NOMO-1 treated with dmso at 0.1 percent for 144 hours (cell line): ENCODE measurements at regions not wholly inside any gene's neighbourhood (a gene's known extent, or its start where the extent isn't known, plus 50 kb on each side); places are given as distances from the start of the nearest gene placed in this dataset.

ENCODE experiments used
- DNase-seq: peaks from one replicate; lab custom pipeline; 2025; ENCODE audit not compliant: unreplicated experiment; lab: John Stamatoyannopoulos, UW

DNA sequence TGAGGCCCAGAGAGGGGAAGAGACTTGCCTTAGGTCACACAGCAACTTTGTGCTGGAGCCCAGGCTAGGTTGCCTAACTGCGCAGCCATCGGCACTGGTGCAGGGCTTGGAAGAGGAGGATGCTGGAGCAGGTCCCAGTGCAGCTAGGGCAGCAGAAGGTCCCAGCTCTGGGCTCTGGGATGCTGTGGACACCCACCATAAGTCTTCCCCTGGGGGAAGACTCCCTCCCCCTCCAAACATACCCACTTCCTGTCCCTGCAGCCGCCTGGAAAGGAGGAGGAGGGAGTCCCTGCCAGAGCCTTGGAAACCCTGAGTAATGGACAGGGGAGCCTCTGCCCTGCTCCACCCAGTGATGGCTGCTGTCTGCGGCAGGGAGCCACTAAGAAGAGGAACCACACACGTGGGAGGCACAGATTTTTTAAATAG lies 93.6 kb downstream of the NCR2 start:
- peak; percentile 19 for DNase-seq

DNA sequence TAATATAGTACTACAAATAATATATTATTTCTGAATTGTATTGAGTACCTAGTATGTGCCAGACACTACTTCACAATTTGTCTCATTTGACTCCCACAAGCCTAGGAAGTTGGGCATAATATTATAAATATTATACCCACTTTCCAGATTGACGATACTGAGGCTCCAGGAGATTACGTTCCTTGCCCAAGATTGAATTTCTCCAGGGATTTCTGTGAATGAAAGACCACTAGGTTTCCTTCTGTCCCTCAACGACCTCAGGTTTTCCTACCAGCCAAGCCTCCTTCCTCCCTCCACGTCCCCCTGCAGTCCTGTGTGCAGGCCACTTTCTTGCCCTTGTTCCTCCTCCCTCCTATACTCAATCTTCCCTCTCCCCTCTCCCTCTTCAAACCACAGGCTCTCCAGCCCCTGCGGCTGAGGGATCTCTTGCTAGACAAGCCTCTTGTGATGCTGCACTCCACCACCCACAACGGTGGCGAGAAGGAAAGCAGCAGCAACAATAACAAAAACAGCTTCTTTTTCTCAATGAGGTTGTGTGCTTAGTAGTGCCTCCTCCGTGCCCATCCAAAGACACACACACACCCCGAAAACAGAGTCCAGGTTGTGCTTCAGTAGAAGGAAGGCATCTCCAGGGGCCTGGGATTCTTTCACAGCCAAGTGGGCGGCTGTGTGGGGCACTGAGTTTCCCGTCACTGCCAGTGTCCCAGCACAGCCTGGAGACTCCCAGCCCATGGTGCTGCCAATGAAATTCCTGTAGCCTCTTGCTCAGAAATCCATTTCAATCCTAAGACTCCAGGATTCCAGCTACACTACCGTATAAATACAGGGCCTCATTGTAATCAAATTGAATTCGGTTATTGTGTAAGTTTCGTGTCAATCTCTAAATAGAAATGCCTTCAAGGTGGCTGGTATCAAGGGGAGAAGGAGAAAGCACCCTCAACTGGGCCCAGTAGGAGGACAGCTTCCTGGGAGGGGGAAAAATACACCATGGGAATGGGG lies 94.4 kb downstream of the NCR2 start:
- no peak for DNase-seq

DNA sequence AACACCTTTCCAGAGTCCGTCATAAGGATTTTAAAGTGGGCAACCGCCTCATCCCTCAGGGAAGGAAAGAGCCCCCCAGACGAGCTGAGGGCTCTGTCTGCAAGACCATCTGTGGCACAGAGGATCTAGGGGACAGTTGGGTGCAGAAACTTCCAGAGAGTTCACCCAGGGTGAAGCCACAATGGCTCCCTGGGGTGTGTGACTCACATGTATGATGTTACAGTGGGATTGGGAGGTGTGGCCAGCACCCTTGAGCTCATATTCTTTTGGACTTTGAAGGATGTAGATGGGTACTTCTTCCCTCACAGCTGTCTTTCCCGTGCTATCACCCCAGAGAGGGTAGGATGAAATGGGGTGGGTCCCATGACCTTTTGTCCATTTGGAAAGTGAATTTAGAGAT lies 95.5 kb downstream of the NCR2 start:
- DNase-seq = no peak

DNA sequence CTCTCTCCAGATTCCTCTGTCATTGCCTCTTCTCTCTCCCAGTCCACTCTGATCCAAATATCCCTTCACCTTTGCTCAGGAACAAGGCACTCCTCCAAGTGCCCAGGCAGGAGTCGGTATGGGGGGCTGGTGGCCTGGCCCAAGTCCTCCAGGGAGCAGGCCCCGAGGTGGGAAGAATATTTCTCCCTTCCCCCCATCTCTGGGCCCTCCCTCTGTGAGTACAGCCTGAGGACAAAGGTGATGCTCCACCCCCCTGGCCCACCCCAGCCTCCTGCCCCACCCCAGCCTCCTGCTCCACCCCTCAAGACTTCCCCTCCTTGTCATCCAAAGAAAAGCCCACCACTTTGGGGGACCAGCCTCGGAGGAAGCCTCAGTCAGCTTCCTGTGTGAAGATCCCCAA lies 96.9 kb downstream of the NCR2 start:
- no peak for DNase-seq

DNA sequence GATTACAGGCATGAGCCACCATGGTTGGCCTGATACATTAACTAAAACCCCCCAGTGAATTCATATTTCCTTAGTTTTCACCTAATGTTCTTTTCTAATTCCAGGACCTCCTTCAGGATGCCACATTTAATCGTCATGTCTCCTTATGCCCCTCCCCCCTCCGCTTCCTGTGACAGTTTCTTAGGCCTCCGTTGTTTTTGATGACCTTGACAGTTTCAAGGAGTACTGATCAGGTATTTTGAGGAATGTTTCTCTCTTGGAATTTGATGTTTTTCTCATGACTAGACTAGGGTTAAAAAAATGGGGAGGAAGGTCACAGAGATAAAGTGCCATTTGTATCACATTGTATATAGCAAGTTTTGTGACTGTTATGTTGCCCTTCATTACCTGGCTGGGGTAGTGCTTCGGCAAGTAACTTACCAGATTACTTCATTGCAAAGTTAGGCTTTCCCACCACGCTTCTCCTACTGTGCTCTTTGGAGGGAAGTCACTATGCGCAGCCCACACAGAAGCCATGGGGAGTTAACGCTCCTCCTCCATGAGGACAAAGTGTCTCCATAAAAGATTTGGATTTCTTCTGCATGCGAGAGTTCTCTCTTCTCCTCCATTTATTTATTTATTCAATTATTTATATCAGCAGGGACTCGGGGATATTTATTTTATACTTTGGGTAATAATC lies 99.5 kb downstream of the NCR2 start:
- no peak for DNase-seq

DNA sequence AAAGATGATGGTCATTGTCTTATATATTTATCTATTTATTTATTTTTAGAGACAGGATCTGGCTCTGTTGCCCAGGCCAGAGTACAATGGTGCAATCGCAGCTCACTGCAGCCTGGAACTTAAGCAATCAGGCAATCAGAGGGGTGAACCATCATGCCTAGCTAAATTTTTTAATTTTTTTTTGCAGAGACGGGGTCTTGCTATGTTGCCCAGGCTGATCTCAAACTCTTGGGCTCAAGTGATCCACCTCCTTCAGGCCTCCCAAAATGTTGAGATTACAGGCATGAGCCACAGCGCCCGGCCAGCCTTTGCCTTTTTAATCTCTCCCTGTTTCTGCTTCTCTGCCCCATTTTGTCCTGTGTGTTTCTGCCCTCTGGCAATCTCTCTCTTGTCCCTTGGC lies 102.2 kb downstream of the NCR2 start:
- no peak for DNase-seq

DNA sequence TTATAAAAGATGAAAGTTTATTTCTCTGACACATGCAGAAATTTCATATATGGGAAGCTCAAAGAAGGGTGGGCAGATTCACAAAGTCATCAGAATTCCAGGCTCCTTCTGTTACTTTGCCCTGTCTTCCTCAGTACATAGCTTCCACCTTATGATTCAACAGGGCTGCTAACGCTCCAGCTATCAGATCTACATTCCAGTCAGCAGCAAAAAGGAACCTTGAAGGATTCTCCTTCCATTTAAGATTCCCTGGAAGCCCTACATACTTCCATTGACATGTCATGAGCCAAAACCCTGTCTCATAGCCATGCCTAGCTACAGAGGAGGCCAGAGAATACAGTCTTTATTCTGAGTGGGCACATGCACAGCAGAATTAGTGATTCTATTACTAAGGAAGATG lies 103.3 kb downstream of the NCR2 start:
- no peak for DNase-seq

DNA sequence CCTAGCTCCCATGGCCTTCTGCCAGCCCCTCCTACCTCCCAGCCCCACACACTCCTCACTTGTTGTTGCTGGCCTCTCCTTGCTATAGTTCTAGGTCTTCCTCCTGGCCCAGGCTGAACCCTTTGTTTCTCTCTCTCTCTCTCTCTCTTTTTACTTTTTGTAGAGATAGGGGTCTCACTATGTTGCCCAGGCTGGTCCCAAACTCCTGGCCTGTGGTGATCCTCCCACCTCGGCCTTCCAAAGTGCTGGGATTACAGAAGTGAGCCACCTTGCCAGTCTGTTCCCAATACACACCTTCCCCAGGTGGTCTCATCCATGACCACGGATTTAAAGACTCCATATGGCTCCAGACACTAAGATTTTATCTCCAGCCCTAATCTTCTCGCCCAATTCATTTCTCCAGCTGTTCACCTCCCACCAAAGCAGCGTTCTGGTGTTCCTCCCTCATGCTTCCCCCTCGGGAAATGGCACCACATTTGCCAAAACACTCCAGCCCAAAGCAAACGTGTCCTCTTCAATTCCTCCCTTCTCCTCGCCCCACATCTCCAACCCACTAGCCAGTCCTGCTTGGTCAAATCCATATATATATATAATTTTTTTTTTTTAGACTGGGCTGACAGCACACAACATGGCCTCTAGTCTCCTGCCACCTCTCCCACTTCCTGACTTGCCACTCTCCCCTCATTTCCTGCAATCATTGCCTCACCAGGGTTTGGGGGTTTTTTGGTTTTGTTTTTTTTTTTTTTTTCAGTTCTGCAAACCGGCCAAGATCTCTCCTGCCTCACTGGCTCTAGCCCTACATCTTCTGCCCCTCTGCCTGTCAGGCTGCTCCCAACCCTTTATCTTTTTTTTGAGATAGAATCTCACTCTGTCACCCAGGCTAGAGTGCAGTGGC lies 104.4 kb downstream of the NCR2 start:
- peak; percentile 86 for DNase-seq

DNA sequence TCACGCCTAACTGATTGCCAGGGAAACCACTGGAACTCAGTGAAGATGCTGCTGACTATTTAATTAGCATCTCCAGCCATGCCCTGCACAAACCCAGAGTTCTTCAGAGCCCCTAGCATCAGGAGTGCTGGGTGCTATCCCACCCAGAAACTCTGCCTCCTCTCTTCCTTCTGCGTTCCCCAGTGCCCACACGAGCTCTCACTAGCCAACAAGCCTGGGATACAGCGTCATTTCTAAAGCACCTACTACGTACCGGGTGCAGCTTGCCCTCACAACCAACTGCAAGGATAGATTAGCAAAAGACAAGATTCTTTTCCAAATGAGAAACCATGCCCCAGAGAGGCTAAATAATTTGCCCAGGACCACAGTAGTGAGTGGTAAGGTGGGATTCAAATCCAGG lies 105.2 kb upstream of the FOXP4 start:
- no peak for DNase-seq

DNA sequence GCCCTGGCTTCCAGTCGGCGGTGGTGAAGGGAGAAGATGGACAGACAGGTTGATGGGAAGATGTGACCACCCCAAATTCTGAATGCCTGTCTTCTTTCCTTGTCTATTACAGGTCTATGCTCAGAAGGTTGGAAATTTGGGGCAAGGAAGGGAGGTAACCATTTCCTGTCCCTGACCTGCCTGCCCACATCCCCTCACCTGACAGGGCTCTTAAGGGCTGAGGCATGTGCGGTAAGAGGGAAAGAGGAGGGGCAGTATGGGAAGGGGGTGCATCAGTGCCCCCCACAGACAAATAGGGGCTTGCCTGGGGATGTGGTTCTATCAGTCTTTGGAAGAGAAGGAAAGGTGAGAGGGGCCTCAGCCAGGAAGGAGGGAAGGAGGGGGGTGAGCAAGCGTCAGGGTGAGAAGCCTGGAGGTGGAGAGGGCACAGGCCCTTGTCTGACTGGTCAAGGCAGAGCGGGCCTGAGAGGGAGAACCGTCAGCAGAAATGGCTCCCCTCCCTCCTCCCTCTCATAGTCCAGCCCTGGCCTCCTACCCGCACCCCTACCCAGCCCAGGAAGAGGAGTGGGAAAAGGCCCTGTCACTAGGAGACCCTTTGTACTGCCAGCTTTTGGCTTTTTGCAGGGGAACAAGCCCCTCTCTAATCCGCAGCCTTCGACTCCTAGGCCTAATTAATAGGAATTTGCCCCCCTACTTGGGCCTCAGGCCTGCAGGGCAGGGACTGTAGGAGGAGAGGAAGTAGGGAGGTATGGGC lies 104.4 kb upstream of the FOXP4 start:
- no peak for DNase-seq

DNA sequence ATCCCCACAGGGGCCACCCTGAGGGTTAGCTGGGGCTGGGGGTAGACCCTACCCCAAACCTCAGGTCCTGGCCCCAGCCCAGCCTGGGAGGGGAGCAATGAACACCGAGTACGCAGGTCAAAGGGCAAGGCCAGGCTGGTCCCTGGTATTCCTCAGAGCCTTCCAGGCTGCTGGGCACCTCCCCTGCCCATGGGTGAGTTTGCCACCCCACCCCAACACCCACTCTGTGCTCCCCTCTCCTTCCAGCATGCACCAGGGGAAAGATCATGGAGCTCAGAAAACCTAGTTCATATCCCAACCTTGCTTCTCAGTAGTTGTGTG lies 103.9 kb upstream of the FOXP4 start:
- DNase-seq = no peak

DNA sequence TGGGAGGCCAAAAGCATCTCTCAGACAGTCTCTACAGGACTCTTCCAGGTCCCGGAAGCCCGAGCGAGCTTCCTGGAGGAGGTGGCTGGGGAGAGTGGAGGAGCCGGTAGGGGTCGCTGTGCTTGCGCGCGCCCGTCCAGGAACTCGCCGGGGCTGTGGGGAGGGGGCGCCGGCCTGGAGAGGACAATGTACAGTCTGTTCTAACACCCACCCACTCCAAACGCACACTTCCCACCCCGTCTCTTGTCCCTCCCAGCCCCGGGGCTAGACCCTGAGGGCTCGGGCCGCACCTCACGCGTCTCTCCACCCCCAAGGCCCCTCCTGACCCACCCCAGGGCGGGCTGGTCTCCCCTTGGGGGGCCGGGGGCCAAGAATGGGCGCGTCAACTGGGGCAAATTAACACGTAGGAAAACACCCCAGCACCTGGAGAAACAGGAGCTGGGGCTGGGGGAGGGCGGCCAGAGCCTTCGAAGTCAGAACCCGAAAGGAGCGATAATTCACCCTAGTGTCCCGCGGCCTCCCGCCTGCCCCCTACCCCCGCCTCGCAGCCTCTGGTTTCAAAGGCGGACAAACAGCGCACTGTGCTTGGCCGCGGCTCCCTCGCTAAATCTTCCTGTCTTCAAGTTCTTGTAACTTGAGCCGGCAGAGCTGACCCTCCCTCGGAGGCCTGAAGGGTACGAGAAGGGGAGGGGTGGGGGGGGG lies 103.2 kb upstream of the FOXP4 start:
- DNase-seq = no peak

DNA sequence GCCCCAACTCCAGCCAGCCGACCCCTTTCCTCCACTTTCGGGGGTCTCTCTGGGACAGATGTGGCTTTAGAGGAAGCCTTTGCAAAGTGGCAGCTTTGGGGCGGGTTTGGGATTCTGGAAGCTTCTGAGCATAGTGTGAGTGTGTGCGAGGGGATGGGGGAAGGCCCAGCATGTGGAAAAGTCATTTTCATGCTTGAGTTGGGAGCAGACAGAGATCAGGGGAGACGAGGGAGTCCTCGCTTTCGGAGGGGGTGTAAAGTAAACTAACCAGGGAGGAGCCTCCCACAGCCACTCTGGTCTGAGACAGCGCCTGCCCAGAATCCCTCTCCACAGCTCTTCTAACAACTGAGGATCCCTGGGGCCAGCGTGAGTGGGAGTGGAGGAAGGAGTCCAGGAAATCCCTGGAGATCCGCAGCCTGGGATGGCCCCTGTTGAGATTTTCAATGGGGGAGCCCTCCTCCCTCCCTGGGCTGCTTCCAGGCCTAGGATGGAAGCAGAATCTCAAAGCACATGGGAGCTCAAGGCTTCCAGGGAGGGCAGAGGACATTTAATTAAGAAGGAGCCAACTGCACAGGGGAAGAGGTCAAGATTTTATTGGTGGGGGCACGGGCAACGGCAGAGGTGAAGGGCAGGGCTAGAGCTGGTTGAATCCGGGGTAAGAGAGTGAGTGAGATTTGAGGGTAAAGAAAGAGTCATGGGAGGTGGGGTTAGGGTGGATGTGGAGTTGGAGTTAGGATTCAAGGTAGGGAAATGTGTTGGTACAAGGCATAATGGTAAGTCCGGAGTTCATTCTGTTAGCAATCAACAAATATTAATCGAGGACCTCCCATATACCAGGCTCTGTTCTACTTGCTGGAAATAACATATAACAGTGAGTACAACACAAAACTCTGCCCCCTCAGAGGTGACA lies 102.3 kb upstream of the FOXP4 start:
- no peak for DNase-seq

DNA sequence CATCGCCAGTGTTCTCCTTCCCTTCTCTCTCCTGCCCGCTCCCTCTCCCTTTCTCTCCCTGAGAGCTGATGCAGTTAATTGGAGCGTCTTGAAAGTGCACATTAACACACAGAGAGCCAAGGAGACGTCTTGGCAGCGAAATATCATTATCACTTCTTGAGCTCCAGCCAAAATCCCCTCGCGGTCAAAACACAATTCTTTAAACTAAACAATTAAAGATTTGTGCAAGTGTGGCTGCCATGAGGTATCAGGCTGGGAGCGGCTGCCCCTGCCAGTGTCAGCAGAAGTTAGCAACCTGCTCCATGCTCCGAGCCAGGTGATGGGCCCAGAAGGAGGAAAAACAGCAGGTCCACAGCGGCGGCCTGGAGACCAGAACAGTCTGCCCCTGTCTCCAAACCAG lies 100.9 kb upstream of the FOXP4 start:
- DNase-seq = no peak

DNA sequence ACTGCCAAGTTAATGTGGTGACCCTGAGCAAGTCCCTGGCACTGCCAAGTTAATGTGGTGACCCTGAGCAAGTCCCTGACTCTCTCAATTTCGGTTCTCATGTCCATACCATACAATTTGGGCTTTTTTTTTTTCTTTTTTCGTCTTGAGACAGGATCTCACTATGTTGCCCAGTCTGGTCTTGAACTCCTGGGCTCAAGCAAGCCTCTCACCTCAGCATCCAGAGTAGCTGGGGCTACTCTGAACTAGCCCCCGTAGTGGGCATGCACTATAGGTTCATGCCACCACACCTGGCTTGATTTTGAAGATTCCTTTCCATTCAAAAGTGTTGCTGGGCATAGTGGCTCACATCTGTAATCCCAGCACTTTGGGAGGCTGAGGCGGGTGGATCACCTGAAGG lies 100.0 kb upstream of the FOXP4 start:
- DNase-seq = no peak

DNA sequence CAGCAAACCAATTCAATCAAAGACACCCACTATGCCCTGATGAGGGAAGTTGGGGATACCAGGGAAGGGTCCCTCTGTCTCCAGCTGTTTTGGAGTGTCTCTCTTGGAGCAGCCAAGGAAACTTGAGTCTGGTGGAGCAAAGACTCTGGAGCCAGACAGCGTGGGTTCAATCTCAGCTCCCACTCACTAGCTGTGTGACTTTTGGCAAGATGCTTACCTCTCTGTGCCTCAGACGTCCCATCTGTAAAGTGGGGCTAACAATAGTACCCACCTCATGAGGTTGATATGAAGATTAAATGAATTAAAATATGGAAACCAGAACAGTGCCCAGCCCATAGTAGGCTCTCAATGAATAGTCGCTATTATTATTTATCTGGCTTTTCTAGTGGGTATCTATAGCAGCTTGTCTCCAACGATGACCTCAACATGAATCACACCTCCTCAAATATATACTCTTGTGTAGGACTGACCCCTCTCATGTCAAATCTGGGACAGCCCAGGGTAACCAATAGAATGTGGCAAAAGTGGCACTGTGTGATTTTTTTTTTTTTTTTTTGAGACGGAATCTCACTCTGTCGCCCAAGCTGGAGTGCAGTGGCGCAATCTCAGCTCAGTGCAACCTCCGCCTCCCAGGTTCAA lies 99.2 kb upstream of the FOXP4 start:
- no peak for DNase-seq

DNA sequence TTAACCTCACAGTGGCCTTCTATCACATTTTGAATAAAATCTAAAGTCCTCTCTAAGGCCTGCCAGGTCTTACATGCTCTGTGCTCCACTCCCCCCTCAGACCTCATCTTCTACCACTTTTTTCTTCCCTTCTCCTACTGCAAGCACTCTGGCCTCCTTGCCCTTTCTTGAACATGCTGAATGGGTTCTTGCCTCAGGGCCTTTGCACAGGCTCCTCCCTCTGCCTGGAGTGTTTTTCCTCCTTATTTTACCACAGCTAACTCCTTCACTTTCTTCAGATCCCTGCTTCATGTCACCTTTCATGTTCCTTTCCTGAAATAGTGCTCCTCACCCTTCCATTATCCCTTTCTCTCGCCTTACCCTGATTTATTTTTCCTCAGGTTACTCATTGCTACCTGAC lies 97.9 kb upstream of the FOXP4 start:
- DNase-seq = no peak

DNA sequence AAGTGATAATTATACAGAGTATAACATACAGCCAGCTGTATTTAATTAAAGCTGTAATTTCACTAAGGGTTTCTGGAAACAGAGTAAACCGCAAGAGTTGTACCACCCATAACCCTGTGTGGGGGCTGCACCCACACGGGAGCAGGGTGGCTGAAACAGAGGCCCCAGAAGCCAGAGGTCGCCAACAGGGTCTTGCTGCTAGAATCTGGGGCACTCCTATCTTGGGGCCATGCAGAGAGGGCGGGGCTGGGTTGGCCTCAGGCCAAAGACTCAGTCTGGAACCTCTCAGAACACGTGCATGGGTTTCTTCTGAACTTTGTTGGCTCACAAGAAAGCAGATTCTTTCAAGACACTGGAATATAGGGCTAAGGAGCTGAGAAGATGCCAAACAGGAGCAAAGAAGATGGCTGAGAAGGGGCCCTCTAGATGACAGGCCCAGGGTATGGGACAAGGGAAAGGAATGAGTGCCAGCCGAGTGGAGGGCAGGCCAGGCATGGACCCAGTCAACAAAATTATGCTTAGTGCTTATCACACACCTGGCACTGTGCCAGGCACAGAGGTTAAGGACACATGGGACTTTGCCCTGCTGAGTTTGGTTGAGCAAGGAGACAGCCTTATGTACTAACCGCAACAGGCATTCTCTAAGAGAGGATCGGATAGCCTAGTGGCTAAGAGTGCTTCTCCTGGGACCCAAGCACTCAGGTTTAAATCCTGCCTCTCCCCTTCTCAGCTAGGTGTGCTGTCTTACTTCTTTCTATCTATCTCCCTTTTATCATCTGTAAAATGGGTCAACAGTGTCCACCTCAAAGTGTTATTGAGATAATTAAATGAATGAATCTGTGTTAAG lies 96.6 kb upstream of the FOXP4 start:
- DNase-seq = no peak
